ENCODE measurements at regions not wholly inside any gene's neighbourhood (a gene's known extent, or its start where the extent isn't known, plus 50 kb on each side); places are given as distances from the start of the nearest gene placed in this dataset.

GRCh38 chrX:95662200-95662599 is 1022.4 kb upstream of the DIAPH2 start:
- Mint-ChIP-seq H3K9me3 (ENCODE audit: unreplicated experiment) (no peaks in the 10 kb centered on the region), H3K27ac (ENCODE audit: unreplicated experiment) (no peak overlapping the region), H3K27me3 (ENCODE audit: unreplicated experiment) (no peaks in the 10 kb centered on the region), H3K4me3 (ENCODE audit: unreplicated experiment) (no peak overlapping the region), H3K4me1 (ENCODE audit: low read depth, unreplicated experiment) (no peaks in the 10 kb centered on the region), H3K36me3 (ENCODE audit: unreplicated experiment) (no peaks in the 10 kb centered on the region)
- TF ChIP-seq CTCF (IDR thresholded peaks at IDR 0.05; ENCODE audit: partially characterized antibody, unreplicated experiment) = no peak
- DNase-seq = no peak

- DNase-seq = no peak
- no peaks in the 10 kb centered on the region for H3K36me3 Mint-ChIP-seq (ENCODE audit: unreplicated experiment)
- H3K9me3 Mint-ChIP-seq (ENCODE audit: unreplicated experiment) = no peaks in the 10 kb centered on the region
- H3K27me3 Mint-ChIP-seq (ENCODE audit: unreplicated experiment) = no peaks in the 10 kb centered on the region
- no peaks in the 10 kb centered on the region for H3K4me1 Mint-ChIP-seq (ENCODE audit: low read depth, unreplicated experiment)
- no peak overlapping the region for H3K27ac Mint-ChIP-seq (ENCODE audit: unreplicated experiment)
- H3K4me3 Mint-ChIP-seq (ENCODE audit: unreplicated experiment) = no peak overlapping the region
- no peak for TF ChIP-seq CTCF (IDR thresholded peaks at IDR 0.05; ENCODE audit: partially characterized antibody, unreplicated experiment)
Observed at GRCh38 chrX:95666056-95666455, 1018.6 kb upstream of the DIAPH2 start.

GRCh38 chrX:95675011-95675410 is 1009.6 kb upstream of the DIAPH2 start:
- DNase-seq = no peak
- Mint-ChIP-seq H3K27ac (ENCODE audit: unreplicated experiment) (no peak overlapping the region), H3K4me1 (ENCODE audit: low read depth, unreplicated experiment) (no peaks in the 10 kb centered on the region), H3K27me3 (ENCODE audit: unreplicated experiment) (no peaks in the 10 kb centered on the region), H3K9me3 (ENCODE audit: unreplicated experiment) (no peaks in the 10 kb centered on the region), H3K4me3 (ENCODE audit: unreplicated experiment) (no peak overlapping the region), H3K36me3 (ENCODE audit: unreplicated experiment) (no peaks in the 10 kb centered on the region)
- no peak for TF ChIP-seq CTCF (IDR thresholded peaks at IDR 0.05; ENCODE audit: partially characterized antibody, unreplicated experiment)

GRCh38 chrX:95675794-95676193 is 1008.8 kb upstream of the DIAPH2 start:
- Mint-ChIP-seq H3K4me1 (ENCODE audit: low read depth, unreplicated experiment) (no peaks in the 10 kb centered on the region), H3K36me3 (ENCODE audit: unreplicated experiment) (no peaks in the 10 kb centered on the region), H3K27ac (ENCODE audit: unreplicated experiment) (no peak overlapping the region), H3K9me3 (ENCODE audit: unreplicated experiment) (no peaks in the 10 kb centered on the region), H3K27me3 (ENCODE audit: unreplicated experiment) (no peaks in the 10 kb centered on the region), H3K4me3 (ENCODE audit: unreplicated experiment) (no peak overlapping the region)
- no peak for TF ChIP-seq CTCF (IDR thresholded peaks at IDR 0.05; ENCODE audit: partially characterized antibody, unreplicated experiment)
- no peak for DNase-seq

GRCh38 chrX:95678679-95679078 is 1006.0 kb upstream of the DIAPH2 start:
- Mint-ChIP-seq H3K27ac (ENCODE audit: unreplicated experiment) (no peak overlapping the region), H3K4me1 (ENCODE audit: low read depth, unreplicated experiment) (no peaks in the 10 kb centered on the region), H3K4me3 (ENCODE audit: unreplicated experiment) (no peak overlapping the region), H3K9me3 (ENCODE audit: unreplicated experiment) (no peaks in the 10 kb centered on the region), H3K36me3 (ENCODE audit: unreplicated experiment) (no peaks in the 10 kb centered on the region), H3K27me3 (ENCODE audit: unreplicated experiment) (no peaks in the 10 kb centered on the region)
- no peak for TF ChIP-seq CTCF (IDR thresholded peaks at IDR 0.05; ENCODE audit: partially characterized antibody, unreplicated experiment)
- no peak for DNase-seq

Data from glutamatergic neuron (in vitro differentiated cells).